GM21529 (cell line): ENCODE measurements at regions not wholly inside any gene's neighbourhood (a gene's known extent, or its start where the extent isn't known, plus 50 kb on each side); places are given as distances from the start of the nearest gene placed in this dataset.
"Not testable (repeated sequence)": the region's sequence is repeated elsewhere in the genome, so short reads cannot be mapped to it uniquely, and the experiment has no call there.

Experiments
- ATAC-seq: cut with Tn5 transposase; IDR thresholded peaks from one replicate; pipeline ENCODE4 v1.9.1; 2021; ENCODE audit not compliant: unreplicated experiment

DNA sequence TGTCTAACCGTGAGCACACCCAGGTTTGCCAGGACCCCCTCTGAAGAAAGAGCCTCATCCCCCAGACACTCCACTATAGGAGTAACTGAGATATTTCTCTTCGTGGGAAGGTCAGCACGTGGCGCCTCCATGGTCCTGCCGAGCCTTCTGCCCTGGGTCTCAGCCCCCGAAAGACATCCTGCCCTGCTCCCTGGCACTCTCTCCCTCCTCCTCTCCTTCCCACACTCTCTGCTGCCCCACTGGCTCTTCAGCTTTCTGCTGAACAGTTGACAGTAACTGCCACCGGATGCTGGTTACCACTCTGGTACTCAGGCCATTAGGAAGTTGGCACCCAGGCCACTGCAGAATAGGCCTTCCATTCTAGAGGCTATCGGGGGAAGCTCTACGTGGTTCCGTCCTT is 185.2 kb downstream of the UACA start:
- no peak for ATAC-seq

DNA sequence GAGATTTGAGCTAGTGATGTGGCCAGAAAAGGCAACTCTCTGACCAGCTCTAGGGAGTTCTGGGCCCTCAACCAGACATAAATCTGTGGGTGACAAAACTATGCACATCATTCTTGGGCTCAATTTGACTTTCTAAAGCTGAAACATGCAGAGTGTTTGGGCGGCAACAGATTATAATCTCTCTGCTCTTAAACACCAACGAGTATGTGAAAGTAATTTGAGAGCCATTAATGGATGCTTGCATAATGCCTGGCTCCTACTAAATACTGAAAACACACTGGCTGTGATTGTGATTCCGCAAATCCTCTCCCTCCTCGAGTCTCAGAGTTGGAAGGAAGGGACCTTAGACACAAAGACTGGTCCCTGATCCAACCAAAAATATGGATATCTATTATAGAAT is 186.7 kb downstream of the UACA start:
- no peak for ATAC-seq

DNA sequence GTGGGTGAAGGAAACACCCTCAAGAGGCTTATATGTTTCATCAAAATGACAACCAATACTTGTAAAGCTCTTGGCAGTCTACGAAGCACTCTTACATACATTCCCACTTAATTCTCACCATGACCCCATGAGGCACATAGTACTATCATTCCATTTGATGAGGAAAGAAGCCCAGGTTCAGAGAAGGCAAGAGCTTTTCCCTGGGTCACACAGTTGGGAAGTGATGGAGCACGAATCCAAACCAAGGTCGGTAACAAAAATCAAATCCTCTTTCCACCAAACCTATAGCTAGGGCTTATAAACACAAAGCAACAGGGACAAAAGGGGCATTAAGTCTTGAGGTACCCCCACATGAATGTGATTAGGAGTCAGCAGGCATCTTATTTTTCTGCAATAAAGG is 187.1 kb downstream of the UACA start:
- no peak for ATAC-seq

DNA sequence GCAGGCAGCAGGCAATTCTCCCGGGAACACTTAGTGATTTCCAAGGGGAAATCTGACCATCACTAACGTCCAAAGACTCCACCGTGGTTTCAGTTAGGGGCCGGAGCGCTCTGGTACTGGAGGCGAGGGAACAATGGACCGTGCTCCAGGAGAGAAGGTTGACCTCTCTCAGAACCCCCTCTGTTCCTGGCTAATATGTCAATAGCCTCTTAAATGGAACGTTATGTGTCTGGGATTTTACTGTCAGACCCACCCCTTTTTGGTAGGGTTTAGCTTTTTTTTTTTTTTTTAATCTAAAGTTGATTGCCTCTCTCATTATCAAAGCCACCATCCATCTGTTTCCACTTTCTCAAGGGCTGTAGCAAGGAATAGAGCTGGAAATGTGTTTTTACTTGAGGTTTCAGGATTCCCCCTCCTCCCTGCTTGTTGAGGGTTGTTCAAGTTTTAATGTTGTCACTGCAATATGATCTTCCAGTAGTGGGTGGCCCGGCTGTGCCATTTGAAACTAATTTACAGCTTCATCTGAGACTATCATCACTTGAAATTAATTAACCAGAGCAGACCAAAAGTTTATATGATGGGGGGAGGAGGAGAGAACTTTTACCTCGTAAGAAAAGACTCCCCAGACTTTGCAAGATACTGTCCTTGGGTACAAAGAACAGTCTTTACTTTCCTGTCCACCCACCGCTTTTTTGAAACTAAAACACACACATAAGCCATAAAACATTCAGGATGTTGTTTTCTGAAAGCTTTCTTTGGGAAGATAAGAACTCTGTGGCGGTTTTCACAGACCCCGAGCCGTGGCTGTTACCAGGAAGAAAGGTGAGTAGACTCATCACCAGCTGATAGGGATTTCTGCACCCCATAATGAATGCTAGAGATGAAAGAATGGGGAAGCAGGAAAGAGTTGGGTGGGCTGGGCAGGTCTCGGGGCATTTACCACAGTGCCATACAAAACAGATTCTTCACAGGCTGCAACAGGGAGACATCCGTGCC is 187.8 kb downstream of the UACA start:
- ATAC-seq = no peak

DNA sequence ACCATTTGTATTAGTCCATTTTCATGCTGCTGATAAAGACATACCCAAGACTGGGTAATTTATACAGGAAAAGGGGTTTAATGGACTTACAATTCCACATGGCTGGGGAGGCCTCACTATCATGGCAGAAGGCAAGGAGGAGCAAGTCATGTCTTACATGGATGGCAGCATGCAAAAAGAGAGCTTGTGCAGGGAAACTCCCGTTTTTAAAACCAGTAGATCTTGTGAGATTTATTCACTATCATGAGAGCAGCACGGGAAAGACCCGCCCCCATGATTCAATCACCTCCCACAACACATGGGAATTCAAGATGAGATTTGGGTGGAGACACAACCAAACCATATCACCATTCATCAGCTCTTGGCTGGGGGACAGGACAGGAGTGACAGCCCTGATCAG is 189.0 kb downstream of the UACA start:
- ATAC-seq = not testable (repeated sequence)

DNA sequence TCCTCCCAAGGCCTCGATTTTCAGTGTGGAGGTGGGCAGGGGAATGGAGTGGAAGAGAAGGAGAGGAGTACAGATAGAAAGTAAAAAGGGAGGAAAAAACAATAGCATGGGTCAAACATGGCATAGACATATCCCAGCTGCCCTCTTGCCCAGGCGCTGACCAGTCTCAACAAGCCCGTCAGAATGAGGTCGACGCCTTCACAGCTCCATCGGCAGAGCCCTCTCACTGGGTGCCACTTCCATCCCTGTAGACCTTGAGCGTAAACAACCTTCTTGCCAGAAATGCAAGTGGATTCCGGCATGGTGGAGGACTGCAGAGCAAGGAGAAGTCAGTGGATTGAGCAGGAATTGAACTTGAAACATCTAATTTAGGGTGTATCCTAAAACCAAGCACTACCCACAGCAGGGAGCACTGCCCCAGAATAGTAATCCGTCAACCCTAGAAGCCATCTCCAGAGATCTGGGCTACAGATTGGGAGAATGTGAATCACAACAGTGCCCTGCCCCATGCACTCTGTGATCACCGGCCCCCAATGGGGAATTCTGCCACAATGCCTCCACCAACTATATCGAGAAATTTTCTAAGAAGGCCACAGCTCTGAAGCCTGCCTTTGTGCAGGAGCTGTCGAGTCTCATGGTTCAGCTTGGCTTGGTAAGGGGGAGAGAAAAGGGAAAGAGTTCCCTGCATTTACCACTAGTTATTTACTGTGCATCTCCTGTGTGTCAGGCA is 190.1 kb downstream of the UACA start:
- ATAC-seq = no peak

DNA sequence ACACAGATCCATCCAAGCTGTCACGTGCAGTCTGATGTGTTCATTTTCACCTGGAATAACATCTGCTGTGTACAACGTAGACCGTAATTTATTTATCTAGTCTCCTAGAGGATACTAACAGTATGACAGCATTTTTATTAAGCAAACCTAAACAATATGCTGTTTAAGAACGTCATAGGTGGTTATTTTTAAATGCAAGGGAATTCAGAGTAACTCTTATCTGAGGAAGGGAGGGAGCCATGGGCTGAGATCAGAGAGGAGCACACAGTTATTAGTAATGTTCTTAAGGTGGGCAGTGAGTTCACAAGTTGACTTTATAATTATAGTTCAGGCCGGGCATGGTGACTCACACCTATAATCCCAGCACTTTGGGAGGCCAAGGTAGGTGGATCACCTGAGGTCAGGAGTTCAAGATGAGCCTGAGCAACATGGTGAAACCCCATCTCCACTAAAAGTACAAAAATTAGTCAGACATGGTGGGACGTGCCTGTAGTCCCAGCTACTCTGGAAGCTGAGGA is 193.6 kb downstream of the UACA start:
- no peak for ATAC-seq

DNA sequence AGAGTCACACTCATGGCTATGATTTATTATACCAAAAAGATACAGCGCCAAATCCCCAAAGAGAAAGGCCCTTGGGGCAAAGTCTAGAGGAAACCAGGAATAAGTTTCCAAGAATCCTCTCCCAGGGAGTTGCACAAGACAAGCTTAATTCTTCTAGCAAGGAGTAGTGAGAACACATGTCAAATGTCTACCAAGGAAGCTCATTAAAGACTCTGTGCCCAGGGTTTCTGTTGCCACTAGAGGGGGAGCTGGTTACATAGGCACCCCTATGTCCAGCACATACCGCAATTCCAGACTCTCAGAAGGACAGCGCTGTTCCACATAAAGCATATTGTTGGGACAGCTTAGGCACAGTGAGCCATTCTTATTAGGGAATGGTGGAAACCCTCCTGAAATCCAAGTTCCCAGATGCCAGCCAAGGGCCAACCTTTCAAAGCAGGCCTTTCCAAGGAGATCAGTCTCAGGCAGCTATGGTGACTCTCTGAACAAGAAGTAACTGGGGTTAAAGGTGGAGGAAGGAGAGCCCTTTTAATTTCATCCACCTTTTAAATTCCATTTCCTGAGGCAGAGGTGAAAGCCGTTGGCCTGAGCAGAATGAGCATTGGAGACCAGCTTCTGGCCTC is 194.2 kb downstream of the UACA start:
- ATAC-seq = no peak

DNA sequence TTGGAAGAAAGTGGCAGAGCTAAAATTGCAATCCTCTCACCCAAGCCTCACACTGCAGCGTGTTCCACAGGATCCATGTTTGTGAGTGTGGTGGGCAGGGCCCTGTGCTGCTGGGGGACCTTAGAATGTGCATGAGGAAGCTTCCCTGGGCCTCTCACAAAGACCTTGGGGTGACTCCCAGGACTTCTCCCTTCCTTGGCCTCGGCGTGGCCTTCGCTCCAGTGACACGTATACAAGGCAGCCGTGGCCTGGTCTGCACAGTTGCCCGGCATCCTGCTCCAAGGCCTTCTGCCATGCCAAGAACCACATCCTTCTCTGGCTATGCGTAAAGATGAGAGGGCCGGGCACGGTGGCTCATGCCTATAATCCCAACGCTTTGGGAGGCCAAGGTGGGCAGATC is 196.4 kb downstream of the UACA start:
- no peak for ATAC-seq

DNA sequence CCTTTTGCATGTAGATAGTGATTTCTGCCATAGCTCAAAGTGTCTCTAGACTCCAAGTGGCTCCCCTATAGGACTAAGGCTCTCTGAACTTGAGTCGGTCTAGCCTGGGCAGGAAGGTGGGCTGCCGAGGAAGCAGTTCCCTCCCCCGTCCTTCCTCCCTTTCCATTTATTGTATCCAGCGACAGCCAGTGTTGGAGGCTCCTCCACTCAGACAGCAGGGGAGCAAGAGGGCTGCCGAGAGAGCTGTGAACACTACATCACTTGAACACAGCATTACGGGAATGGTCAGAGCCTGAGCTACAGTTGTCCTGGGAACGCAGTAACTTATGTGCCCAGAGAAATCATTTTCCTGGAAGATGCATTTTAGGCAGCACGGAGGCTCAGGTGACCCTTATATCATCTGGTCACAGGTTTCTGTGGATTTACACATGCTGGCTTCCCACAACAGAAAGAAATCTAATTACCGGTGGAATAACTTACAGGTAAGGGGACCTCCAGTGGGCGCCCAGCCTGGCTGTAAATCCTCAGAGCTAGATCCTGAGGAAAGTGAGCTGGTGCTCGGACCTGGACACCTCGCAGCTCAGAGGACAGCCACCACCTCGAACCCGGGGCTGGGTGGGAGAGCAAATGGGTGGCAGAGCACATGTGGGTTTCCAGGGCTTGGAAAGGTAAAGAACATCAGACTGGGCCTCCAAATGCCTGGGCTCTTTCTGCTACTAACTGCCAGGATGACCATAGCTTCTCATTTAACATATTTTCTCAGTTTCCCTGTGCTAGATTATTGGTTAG is 197.1 kb downstream of the UACA start:
- no peak for ATAC-seq

DNA sequence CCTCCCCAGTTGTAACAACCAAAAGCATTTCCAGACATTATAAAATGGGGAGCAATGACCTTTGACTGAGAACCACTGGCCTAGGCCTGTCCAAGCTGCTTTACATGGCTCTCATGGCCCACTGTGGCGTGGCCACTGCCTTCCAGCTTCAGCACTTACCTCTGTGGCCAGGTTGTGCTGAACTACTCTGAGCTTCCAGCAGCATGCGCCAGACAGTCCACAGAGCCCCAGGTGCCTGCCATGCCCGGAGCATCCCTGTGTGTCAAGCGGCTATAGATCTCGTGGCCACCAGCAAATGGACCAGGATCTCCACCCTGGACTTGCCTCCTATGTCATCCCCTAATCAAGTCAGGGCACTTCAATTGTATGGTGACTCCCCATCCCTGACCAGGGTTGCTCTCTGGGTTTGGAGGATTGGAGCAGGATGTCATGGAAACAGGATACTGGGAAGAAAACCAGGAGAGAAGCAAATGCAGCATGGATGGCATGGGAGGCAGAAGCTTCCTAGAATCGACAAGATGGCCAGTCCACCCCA is 199.7 kb downstream of the UACA start:
- no peak for ATAC-seq

DNA sequence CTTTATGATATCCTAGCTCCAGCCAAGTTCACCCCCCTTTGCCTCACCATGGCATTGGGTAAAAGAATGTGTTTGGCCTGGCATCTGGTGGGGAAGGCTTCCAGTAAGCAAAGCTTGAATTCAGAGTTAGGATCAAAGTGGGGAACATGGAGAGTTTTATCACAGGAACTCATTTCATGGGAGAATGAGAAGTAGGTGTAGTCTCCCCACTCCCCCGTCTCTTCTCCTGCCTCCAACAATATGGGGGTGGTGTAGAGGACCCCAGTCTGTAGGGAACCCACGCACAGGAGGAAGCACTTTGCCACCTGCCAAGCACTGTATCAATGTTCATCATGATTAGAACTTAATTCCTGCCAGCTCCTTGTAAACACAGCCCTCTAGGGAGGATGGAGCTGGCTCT is 200.5 kb downstream of the UACA start:
- no peak for ATAC-seq

DNA sequence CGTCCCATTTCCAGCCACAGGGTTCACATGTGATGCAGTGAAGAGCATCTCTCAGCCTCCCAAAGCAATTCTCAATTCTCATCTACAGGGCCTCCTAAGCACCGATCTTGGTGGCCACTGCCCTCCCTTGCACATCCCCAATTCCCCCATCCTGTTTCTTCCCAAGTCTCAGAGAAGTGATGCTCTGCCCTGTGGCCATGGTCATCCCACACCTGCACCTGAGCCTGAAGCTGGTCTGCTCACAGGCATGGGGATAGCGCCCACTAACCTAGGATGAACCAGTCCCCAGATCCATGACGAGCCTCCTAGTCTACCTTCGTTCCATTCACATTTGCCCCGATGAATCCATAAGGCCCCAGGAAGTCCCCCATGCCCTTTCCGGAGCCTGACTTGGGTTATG is 201.5 kb downstream of the UACA start:
- ATAC-seq = no peak

DNA sequence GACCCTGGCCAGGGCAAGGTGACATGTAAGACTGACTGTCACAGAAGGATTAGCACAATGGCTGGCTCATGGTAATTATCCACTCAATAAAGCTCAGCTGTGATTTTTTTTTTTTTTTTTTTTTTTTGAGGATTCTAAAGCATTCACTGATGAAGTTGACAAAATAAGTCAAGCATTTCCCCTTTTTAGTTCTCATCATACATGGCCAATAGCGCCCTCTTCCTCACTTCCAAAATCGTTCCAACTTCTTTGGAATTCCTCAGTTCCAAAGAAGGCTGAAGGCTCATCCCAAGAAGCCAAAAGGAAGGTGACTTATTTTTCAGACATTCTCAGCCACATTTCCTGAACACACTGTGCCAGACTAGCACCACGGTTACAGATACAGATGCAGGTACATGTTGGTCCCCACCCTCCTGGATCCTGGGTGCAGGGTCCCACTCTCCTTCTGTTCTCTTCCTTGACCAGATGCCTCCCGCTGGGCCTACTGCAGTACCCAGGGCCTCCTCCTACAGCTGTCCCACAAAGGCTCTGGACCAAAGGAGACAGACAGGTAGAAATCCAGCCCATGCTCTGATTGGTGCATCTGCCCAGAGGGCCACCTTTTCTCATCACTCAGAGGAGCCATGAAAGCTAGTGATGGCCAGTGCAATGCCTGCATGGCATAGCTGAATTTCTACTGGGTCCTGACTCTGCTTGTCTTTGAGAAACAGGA is 202.6 kb downstream of the UACA start:
- no peak for ATAC-seq

DNA sequence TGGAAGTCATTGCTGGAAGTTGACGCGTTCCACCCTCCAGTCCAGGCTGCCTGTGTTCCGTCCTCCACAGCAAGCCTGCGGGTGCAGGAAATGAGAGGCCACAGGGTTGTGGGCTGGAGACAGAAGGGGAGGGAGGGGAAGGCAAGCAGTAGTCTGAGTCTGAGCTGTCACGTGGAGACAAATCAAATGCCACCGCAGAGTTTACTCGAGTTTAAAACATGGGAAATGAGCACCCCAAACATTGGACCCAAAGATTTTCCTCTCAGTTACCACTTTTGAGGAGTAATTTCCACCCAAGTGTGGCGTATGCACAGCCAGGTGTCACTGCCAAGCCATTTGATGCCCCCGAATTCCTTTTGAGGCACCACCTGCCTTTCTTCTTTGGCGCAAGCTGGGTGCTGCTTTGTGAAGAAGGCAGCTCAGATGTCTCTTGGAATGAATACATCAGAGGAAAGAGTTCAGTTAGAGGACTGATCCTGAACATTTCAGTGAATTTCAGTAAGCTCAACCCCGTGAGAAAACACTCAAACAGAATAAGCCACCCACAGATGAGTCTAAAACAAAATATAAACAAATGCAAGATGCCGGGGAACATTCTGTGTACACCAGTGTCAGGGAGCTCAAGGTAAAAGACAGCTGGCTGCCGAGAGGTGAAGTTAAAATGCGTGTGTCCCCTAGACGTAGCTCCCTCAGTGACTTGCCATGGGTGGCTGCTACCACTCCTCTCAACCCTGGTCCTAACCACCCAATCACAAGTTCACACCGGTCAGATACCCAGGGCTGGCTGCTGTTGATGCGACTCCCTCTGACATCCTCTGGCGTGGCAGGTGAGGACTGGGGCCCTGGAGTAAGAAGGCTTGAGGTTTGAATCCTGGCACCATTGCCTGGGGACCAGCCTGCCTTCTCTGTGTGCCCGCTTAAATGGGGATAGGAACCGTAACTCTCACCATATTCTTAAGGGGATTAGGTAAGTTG is 203.8 kb downstream of the UACA start:
- ATAC-seq = no peak

DNA sequence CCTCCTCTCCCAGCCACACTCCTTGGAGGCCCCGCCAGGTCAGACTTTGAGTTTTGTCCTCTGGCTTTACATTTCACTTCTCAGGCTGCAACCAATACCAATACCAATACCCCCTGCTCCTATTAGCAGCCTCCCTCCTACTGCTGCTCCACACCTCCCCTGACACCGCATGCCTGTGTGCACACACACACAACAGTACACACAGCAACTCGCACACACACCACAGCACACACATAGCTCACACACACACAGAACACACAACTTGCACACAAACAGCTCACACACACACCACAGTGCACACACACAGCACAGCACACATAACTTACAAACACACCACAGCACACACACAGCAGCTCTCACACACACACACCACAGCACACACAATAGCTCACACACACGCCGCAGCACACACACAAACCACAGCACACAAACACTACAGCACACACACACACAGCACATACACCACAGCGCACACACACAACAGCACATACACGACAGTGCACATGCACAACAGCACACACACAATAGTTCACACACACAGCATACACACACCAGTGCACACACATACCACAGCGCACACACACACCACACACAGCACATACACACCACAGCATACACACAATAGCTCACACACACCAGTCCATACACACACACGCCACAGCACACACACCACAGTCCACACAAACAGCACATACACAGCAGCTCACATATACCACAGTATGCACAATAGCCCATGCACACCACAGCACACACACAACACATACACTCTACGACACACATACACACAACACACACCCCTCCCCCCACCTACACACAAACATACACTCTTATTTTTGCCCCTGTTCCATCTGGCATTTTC is 204.7 kb downstream of the UACA start:
- no peak for ATAC-seq

DNA sequence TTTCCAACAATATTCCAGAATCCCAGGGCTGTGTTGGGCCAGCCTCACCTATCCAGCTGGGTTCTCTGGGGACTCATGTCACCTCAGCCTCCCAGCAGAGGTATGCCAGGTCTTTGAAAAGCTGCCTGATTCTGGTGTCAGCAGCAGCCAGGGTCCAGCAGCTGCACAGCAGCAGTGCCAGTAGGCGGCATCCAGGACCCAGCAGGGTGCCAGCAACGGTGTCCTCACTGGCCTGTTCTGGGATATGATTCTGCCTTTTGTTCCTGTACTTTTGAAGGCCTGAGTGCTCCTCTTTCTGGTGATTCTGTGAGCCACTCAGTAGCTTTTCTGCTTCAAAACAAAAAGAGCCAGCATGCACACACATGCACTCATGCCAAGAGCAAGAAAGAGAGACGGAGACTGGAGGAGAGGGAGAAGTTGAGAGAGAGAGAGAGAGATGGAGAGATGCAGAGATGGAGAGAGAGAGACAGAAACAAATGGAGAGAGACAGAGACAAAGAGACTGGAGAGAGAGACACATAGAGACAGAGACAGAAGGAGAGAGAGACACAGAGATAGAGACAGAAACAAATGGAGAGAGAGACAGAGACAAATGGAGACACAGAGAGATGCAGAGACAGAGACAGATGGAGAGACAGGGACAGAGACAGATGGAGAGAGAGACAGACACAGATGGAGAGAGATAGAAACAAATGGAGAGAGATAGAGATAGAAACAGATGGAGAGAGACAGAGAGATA is 205.7 kb downstream of the UACA start:
- ATAC-seq = no peak
